ENCODE measurements at regions not wholly inside any gene's neighbourhood (a gene's known extent, or its start where the extent isn't known, plus 50 kb on each side); places are given as distances from the start of the nearest gene placed in this dataset.
A peak's percentile ranks its signal among the peaks of the same experiment; 100 is the strongest.

DNA sequence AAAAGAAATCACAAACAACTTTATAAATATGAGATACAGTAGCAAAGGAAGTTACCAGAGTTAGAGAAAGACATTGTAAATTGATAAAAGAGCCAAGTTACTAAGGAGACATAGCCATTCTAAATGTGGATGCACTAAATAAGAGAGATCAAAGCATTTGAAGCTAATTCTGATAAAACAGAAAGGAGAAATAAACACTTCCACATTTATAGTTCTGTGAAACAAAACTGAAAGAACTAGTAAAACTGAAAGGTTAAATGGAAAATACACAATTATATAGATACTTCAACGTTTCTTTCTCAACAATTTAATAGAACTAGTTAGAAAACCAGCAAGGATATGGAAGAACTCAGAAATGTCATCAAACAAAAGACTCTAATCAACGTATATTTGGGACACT, 309.0 kb upstream of the CDH2 start:
- Histone ChIP-seq H3K4me3 (no peak overlapping the region), H3K36me3 (no peaks in the 10 kb centered on the region), H3K27me3 (no peaks in the 10 kb centered on the region), H3K9me3 (ENCODE audit: low read depth) (no peaks in the 10 kb centered on the region), H3K27ac (no peak overlapping the region), H3K4me1 (ENCODE audit: low read depth) (no peaks in the 10 kb centered on the region)
- TF ChIP-seq, protein P1, sequence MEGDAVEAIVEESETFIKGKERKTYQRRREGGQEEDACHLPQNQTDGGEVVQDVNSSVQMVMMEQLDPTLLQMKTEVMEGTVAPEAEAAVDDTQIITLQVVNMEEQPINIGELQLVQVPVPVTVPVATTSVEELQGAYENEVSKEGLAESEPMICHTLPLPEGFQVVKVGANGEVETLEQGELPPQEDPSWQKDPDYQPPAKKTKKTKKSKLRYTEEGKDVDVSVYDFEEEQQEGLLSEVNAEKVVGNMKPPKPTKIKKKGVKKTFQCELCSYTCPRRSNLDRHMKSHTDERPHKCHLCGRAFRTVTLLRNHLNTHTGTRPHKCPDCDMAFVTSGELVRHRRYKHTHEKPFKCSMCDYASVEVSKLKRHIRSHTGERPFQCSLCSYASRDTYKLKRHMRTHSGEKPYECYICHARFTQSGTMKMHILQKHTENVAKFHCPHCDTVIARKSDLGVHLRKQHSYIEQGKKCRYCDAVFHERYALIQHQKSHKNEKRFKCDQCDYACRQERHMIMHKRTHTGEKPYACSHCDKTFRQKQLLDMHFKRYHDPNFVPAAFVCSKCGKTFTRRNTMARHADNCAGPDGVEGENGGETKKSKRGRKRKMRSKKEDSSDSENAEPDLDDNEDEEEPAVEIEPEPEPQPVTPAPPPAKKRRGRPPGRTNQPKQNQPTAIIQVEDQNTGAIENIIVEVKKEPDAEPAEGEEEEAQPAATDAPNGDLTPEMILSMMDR (IDR thresholded peaks at IDR 0.05; ENCODE audit: low read depth, low read length), result no peak
- no peak for DNase-seq (ENCODE audit: low read depth in 1 of 2, low spot score in 1 of 2)

DNA sequence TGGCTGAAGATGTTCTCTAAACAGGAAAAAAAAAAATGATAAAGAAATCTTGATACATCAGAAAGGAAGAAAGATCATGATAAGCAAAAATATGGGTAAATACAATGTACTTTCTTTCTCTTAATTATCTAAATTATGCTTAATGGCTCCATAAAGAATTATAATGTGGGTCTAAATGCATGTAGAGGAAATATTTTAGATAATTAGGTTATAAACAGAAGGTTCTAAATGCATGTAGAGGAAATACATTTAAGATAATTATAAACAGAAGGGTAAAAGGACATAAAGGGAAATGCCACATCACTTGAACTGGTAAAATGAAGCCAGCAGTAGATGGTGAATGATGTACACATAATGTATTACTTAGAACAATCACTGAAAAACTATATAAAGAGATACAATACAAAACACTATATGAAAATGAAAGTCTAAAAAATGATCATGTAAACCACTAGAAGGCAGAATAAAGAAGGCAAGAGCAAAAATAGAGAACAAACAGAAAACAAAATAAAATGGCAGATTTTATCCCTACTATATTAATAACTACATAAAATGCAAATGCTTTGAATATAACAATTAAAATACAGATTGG, 308.4 kb upstream of the CDH2 start:
- H3K36me3 ChIP-seq, result no peaks in the 10 kb centered on the region
- H3K9me3 ChIP-seq (ENCODE audit: low read depth), result no peaks in the 10 kb centered on the region
- no peak overlapping the region for H3K4me3 ChIP-seq

DNA sequence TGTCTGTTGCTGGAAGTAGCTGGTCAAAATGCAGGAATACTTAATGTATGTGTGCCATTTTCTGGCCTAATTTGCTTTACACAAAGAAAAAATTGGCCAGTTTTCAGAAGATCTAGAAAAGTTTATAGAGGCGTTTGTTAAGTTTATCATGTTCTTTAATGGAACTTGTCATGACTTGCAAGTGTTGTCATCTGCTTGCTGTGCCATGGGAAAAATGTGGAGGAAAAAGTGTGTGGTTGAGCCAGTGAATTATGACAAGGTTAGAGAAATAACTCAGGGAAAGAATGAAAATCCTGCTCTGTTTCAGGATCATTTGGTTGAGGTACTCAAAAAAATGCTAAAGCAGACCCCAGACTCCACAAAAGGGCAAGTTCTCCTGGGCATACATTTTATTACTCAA, 301.6 kb upstream of the CDH2 start:
- H3K27me3 ChIP-seq, result no peaks in the 10 kb centered on the region

More for the DNA sequence above, 308.4 kb upstream of the CDH2 start:
- Histone ChIP-seq H3K27me3 (no peaks in the 10 kb centered on the region), H3K4me1 (ENCODE audit: low read depth) (no peaks in the 10 kb centered on the region), H3K27ac (no peak overlapping the region)
- TF ChIP-seq, protein P1 (IDR thresholded peaks at IDR 0.05; ENCODE audit: low read depth, low read length), result no peak
- no peak for DNase-seq (ENCODE audit: low read depth in 1 of 2, low spot score in 1 of 2)

DNA sequence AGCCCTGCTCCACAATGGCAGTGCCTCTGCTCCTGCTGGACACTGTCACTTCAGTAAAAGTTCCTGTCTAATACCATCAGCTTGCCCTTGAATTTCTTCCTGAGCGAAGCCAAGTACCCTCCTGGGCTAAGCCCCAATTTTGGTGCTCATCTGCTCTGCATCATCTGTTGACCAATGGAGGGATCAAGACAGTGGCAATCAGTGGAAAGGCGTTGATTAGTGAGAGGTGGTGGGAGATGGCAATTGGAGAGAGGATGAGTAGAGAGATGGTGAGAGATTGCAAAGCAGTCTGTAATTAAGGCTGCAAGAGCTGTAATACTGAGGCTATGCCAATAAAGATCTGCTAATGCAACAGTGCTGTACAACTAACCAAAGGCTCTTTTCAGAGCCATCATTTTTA, 299.4 kb upstream of the CDH2 start:
- no peak for DNase-seq (ENCODE audit: low read depth in 1 of 2, low spot score in 1 of 2)
- no peak overlapping the region for H3K27ac ChIP-seq
- TF ChIP-seq, protein P1 (IDR thresholded peaks at IDR 0.05; ENCODE audit: low read depth, low read length), result no peak
- no peaks in the 10 kb centered on the region for H3K27me3 ChIP-seq
- H3K9me3 ChIP-seq (ENCODE audit: low read depth), result no peaks in the 10 kb centered on the region
- no peaks in the 10 kb centered on the region for H3K36me3 ChIP-seq
- H3K4me3 ChIP-seq, result no peak overlapping the region
- H3K4me1 ChIP-seq (ENCODE audit: low read depth), result no peaks in the 10 kb centered on the region

More for the DNA sequence above, 301.6 kb upstream of the CDH2 start:
- no peak overlapping the region for H3K4me3 ChIP-seq
- no peak for DNase-seq (ENCODE audit: low read depth in 1 of 2, low spot score in 1 of 2)
- H3K36me3 ChIP-seq, result no peaks in the 10 kb centered on the region
- H3K27ac ChIP-seq, result no peak overlapping the region
- TF ChIP-seq, protein P1 (IDR thresholded peaks at IDR 0.05; ENCODE audit: low read depth, low read length), result no peak
- H3K9me3 ChIP-seq (ENCODE audit: low read depth), result no peaks in the 10 kb centered on the region
- H3K4me1 ChIP-seq (ENCODE audit: low read depth), result no peaks in the 10 kb centered on the region

DNA sequence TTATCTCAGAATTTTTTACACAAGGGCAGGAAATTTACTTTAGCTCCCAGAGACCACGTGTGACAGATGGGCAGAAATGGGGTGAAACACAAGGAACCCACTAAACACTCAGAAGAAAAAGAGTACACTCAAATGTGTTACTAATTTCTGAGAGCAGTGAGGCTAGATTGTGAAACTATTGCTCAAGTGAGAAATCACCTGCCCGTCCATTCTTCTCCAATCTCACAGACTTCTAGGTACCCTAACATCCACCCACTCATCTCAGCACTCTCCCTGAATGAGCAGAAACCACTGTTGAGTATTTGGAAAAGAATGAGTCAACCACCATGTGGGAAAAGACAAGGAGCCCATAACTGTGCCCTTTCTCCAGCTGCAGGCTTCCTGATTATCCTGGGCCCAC, 293.0 kb upstream of the CDH2 start:
- H3K4me3 ChIP-seq, result no peak overlapping the region
- peak in 1 of 2 donors; percentile 20 for DNase-seq (ENCODE audit: low read depth in 1 of 2, low spot score in 1 of 2)
- peaks cover 10% of the 10 kb centered on the region for H3K4me1 ChIP-seq (ENCODE audit: low read depth)
- TF ChIP-seq, protein P1 (IDR thresholded peaks at IDR 0.05; ENCODE audit: low read depth, low read length), result no peak
- H3K9me3 ChIP-seq (ENCODE audit: low read depth), result no peaks in the 10 kb centered on the region
- no peaks in the 10 kb centered on the region for H3K27me3 ChIP-seq
- no peaks in the 10 kb centered on the region for H3K36me3 ChIP-seq
- H3K27ac ChIP-seq, result no peak overlapping the region
